HG03025 (cell line): ENCODE measurements at regions not wholly inside any gene's neighbourhood (a gene's known extent, or its start where the extent isn't known, plus 50 kb on each side); places are given as distances from the start of the nearest gene placed in this dataset.
"Not testable (repeated sequence)": the region's sequence is repeated elsewhere in the genome, so short reads cannot be mapped to it uniquely, and the experiment has no call there.

Experiments used
- ATAC-seq: cut with Tn5 transposase; IDR thresholded peaks from one replicate; pipeline ENCODE4 v1.9.1; 2021; ENCODE audit warnings: mild to moderate bottlenecking, moderate library complexity; ENCODE audit not compliant: unreplicated experiment, low FRiP score

DNA sequence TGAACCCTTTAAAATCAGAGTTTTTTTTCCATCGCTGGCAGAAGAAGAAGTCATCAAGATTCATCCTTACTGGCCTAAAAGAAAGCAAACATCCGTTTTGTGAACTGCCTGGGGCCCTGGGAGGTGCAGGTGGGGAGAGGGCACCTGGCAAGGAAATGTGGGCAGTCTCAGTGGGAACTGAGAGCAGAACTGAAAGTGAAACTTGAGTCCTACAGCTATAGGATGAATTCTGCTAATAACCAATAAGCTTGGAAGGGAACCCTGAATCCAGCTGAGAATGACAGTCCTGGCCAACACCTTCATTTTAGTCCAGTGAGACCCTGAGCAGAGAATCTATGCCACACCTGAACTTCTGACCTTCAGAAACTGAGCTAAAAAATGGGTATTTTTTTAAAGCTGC, 130.1 kb upstream of the ASCC3 start:
- ATAC-seq: peak; percentile 95

DNA sequence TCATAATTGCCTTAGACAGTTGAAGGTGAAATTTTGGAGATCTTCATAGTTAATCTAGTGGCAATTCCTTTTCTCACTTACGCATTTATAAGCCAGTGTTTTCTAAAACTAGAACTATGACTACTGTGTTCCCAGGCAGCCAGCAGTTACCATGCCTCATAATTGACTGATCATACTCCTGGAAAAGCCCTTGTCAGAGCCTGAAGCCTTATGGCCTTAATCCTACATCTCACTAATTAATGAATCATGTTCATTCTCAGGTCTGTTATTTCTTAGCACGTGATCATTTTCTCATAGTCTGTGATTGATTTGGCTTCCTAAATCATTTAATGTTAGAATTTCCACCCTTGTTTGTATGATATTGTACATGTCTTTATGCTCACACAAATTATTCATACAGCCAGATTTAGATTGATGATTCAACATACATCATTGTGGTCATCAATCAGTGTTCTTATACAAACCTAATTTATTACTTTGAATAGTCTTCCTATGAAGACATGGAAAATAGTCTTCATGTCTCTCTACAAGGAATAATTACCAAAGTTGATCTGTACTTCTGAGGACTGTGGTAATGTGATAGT, 132.6 kb upstream of the ASCC3 start:
- ATAC-seq: no peak

DNA sequence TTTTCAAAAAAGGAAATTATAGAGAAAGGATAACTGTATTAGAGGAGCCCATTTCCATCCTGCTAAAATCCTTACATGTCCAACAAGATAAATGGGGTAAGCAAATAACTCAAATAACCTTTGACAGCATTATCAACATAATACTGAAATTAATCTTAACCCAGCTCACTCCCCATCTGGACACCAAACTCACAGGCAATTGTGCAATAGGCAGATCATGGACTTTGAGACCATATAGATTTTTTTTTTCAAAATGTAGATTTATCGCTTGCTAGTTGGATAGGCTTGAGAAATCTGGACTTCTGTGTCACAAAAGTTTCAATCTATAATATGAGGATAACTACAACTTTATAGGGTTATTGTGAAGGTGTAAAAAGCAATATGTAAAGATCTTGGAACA, 134.4 kb upstream of the ASCC3 start:
- ATAC-seq: no peak

DNA sequence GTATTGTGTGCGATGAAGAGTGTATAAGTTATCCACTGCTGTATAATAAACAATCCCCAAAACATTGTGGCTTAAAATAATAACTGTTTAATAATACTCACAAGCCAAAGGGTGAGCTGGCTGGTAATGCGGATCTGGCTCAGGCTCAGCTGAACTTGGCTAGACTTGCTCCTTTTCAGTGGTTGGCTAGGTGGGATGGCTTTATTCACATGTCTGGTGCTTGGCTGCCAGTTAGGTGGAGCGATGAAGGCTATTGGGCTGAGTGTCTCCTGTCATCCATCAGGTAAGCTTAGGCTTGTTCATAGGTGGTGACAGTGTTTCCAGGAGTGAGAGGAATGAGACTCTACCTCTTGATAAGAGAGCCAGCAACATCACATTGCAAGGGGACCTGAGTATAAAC, 135.0 kb upstream of the ASCC3 start:
- no peak for ATAC-seq

DNA sequence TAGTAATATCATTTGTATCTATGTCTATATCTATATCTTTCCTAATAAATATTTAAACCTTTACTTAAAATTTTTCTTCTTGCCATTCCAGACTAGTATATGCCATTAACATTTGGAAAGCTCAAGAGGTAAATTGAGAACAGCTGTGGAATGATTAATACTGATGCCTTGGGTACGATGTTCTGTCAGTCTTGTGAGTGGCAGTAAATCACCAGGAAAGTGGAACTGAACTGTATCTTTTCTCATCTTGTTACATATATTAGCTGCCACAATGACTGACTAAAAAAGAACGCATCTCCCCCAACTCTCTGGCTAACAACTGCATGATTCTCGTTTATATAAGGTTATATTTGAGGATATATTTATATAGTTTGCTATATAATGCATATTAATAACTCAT, 137.0 kb upstream of the ASCC3 start:
- no peak for ATAC-seq

DNA sequence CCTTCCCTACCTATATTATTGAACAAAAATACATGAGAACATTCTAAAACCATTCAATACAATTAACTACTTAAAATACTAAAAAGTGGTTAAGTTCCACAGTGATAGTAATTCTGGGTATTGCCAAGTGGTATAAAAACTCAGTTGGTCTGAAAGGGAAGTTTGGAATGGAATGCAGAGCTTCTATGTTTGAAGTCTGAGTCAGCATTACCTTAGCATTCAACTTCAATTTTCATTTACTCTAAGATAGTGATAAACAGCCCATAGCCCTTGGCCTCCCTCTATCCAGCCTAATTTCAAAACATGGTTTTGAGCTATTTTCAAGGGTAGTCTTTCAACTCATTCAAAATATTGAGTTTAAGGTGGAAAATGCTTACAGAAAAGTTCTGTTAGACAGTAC, 140.4 kb upstream of the ASCC3 start:
- no peak for ATAC-seq

DNA sequence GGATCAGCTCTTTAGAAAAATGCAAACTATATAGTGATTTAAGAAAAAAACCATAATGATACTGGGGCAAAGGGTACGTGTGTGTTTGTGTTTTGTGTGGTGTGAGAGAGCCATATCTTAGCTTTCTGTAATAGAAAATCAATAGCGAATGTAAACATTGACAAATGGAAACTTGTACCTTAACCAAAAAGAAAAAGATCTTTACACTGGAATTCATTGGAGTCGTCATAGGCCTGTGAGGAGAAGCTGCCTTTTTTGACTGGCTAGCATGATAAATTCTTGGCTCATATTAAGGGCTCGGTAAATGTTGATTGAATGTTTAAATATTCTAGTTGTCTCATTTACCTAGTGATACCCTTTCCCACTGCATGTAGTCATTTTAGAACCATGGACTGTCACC, 161.8 kb upstream of the ASCC3 start:
- ATAC-seq: no peak

DNA sequence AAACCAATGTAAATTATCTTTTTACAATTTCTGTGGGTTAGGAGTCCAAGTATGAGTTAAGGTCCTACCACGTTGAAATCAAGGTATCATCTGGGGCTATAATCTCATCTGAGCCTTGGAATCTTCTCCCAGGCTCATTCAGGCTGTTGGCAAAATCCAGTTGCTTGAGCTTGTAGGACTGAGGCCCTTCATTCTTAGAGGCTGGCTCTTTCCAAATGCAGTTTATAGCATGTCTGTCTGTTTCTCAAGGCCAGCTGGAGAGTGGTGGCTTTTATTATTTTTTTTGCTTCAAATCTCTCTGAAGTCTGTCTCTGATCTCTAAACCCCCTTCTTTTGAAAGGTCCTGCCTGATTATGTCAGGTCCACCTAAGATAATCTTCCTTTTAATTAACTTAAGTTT, 177.2 kb upstream of the ASCC3 start:
- ATAC-seq: no peak

DNA sequence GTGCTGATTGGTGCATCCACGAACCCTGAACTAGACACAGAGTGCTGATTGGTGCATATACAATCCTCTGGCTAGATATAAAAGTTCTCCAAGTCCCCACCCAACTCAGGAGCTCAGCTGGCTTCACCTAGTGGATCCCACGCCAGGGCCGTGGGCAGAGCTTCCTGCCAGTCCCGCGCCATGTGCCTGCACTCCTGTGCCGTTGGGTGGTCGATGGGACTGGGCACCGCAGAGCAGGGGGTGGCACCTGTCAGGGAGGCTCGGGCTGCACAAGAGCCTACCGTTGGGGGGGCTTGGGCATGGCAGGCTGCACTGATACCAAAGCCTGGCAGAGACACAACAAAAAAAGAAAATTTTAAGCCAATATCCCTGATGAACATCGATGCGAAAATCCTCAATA, 185.4 kb upstream of the ASCC3 start:
- no peak for ATAC-seq

DNA sequence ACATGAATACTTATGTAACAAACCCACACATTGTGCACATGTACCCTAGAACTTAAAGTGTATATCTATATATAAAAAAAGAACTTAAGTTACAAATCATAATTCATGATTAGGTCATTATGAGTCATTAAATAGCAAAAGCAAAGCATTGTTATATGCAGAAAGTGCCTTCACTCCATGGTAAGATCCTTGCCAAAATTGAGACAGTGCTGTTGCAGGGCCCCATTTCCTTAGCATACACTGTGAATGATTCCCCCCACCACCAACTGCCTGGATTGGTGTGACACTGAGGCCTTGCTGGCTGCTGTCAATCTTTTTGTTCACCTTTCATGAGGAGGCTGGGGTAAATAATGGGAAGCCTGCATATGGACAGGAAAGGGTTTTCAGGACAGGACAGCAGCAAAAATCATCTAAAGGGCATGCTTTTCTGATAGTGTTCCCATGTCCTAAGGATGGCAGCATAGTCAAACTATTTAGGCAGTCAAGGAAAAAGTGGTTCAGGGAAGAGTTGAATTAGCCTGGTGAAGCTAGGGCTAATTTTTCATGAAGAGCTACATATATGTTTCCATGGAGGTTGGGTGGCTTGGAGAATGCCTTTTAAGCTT, 188.2 kb upstream of the ASCC3 start:
- no peak for ATAC-seq

DNA sequence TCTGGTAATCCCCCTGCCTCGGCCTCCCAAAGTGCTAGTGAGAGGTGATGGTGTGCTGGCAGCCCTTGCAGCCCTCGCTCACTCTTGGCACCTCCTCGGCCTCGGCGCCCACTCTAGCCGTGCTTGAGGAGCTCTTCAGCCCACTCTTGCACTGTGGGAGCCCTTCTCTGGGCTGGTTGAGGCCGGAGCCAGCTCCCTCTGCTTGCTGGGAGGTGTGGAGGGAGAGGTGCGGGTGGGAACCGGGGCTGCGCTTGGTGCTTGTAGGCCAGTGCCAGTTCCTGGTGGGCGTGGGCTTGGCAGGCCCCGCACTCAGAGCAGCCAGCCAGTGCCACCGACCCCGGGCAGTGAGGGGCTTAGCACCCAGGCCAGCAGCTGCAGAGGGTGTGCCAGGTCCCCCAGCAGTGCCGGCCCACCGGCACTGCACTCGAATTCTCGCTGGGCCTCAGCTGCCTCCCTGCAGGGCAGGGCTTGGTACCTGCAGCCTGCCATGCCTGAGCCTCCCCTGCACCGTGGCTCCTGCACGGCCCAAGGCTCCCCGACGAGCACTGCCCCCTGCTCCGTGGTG, 189.0 kb upstream of the ASCC3 start:
- ATAC-seq: no peak

DNA sequence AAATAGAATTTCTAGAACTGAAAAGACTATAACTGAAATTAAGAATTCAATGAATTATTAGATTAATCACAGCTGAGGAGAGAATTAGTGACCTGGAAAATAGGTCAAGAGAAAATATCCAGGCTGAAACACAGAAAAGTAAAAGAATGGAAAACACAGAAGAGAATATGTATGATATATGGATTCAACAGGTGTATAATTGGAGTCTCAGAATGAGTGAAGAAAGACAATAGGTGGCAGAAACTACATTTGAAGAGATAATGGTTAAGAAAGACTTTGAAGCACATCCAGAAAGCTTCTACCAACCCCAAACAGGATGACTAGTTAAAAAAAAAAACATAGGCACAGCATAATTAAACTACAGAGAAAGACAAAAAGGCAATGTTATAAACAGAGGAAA, 196.2 kb upstream of the ASCC3 start:
- no peak for ATAC-seq

DNA sequence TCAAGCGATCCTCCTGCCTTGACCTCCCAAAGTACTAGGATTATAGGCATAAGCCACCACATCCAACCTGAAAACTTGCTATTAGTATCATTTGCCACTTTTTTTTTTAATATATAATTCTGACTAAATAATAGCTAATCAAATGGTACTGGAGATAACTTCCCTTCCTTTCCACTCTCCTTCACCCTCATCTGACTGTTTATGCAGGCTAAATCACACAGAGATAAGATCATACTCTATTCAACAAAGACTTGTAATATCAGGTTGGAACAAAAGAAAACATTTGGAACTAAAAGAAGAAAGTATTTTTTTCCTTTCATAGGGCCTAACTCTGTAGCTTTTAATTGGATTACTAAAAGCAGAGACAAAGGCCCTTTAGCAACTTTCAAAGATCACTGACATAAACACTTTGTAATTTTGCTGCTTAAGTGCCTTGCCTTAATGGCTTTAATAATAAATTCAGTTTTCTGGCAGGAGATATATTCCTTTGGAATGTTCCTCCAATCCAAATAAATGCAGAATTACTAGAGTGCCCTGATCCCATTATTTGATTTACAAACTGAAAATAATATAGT, 198.7 kb upstream of the ASCC3 start:
- no peak for ATAC-seq

DNA sequence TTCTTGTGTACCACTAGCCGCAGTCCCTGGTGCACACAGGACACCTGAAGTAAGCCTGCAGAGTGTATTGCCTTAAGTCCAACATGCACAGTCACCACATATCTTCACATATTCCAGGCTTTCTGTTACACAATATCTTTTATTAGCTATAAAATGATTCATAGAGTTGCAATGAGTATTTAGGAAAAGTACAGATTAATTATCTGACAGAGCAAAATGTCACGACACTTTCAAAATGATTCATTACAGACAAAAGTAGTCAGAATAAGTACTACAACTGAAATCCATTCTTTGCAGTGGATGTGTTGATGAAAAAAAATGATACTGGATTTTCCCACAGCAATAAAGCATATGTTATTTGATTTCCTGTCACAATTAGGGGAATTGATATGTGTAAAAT, 199.5 kb upstream of the ASCC3 start:
- no peak for ATAC-seq

DNA sequence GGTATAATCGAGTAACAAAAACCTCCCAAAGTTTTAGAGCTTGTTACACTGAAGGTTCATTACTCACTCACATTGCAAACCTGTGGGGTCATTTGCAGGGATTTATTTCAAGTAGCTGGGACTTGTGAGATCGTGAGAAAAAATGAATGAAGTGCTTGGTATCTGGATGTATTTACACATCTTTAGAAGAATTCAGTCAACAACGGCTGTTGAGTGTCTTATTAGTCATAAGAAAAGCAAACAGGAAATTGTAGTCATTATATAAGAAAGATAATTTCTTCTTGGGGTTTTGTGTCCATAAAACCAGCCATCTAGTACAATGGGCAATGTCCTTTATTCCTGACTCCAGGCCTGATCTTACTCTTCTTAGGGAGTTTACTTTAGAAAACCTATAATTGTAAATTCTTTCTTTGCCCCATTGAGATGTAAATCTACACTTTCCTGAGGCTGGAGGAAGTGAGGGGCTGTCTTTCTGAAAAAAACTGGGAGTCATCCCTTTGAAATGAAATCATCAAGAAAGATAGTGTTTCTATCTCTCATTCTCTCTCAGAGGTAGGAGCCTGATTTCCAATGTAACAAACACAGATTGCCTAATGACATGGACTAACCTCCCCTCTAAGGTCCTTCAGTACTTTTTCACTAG, 202.5 kb upstream of the ASCC3 start:
- ATAC-seq: no peak

DNA sequence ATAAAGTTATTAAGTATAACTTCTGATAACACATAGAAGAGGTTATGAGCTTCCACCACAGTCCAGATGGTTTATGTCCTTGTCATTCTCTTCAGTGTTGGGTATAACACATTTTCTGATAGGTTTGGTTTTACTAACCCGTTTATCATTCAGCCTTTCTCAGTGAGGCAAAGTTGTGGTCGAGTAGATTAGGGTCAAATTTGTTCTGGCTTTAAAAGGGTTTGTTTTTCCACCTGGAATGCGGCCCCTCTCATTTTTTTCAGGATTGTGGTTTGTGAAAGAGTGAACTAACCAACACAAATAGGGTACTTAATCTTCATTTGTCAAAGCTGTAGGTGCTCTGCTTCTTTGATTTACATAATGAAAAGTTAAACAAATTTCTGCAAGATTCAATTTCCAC, 204.2 kb upstream of the ASCC3 start:
- ATAC-seq: no peak

DNA sequence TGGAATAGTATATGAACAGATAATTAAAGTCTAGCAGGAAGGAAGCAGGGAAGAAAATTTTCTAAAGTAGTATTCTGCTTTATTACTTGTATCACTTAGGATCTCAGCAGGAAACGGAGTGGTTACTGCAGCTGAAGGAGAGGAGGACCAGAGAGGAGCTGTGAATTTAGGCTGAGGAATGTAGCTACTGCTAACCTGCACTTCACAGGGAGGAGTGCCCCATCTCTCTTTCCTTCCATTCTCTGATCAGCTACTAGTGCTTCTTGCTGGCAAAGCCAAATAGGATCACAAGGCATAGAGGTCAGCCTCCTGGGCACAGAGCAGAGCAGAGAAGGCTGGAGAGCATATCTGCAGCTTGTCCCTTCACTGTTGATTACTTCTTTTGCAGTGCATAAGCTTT, 205.3 kb upstream of the ASCC3 start:
- no peak for ATAC-seq

DNA sequence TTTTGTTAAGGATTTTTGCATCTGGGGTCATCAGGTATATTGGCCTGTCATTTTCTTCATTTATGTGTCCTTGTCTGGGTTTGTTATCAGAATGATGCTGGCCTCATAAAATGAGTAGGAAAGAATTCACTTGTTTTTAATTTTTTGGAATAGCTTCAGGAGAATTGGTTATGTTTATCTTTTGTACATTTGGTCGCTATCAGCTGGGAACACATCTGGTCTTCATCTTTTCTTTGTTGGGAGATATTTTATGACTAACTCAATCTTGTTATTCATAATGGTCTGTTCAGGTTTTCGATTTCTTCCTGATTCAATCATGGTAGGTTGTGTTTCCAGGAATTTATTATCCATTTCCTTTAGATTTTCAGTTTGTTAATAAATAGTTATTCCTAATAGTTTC, 207.5 kb upstream of the ASCC3 start:
- ATAC-seq: no peak

DNA sequence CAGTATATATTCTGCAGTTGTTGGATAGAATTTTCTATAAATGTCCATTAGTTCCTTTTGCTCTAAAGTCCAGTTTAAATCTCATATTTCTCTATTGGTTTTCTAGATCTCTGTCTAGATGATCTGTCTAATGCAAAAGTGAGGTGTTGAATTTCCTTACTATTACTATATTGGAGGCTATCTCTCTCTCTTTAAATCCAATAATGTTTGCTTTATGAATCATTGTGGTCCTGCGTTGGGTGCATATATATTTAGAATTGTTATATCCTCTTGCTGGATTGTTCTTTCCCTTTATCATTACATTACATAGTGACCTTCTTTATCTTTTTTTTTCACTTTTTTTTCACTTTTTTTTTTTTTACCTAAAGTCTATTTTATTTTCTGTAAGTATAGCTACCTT, 208.5 kb upstream of the ASCC3 start:
- ATAC-seq: no peak

DNA sequence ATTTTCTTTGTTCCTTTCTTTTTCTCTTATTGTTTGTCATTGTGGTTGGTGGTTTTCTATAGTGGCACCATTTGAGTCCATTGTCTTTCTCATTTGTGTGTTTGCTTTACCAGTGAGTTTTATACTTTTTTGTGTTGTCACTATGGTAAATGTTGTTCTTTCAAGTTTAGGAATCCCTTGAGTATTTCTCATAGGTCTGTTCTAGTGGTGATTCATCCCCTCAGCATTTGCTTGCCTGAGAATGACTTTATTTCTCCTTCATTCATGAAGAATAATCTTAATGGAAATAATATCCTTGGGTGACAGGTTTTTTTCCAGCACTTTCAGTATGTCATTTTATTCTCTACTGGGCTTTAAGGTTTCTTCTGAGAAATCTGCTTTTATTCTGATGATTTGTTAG, 209.2 kb upstream of the ASCC3 start:
- no peak for ATAC-seq

DNA sequence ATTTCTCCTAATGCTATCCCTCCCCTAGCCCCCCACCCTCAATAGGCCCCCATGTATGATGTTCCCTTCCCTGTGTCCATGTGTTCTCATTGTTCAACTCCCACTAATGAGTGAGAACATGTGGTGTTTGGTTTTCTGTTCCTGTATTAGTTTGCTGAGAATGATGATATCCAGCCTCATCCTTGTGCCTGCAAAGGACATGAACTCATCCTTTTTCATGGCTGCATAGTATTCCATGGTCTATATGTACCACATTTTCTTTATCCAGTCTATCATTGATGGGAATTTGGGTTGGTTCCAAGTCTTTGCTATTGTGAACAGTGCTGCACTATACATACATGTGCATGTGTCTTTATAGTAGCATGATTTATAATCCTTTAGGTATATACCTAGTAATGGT, 217.5 kb upstream of the ASCC3 start:
- not testable (repeated sequence) for ATAC-seq

DNA sequence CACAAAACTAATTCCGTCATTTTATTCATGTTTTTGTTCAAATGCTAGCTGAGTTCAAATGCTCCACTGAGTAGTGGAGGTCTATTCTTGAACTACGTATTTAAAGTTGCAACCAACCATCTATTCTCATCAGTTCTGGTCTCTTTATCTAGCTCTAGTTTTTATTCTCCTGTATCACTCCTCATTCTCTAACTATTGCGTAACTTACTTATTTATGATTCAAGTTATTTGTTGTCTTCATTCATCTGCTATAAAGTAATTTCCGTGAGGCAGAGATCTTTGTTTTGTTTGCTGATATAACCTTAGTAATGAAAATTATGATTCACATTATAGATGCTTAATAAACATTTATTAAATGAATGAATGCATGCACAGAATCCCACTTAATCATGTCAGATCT, 221.6 kb upstream of the ASCC3 start:
- ATAC-seq: no peak
